HG03066 (cell line): ENCODE measurements at regions not wholly inside any gene's neighbourhood (a gene's known extent, or its start where the extent isn't known, plus 50 kb on each side); places are given as distances from the start of the nearest gene placed in this dataset.
A peak's percentile ranks its signal among the peaks of the same experiment; 100 is the strongest.

Experiments
- ATAC-seq: cut with Tn5 transposase; IDR thresholded peaks from one replicate; pipeline ENCODE4 v1.9.1; 2021; ENCODE audit warnings: low read depth; ENCODE audit not compliant: unreplicated experiment

- ATAC-seq, result no peak
These were observed 372.6 kb upstream of the PLXNA2 start for GRCh38 chr1:208616776-208617175.

DNA sequence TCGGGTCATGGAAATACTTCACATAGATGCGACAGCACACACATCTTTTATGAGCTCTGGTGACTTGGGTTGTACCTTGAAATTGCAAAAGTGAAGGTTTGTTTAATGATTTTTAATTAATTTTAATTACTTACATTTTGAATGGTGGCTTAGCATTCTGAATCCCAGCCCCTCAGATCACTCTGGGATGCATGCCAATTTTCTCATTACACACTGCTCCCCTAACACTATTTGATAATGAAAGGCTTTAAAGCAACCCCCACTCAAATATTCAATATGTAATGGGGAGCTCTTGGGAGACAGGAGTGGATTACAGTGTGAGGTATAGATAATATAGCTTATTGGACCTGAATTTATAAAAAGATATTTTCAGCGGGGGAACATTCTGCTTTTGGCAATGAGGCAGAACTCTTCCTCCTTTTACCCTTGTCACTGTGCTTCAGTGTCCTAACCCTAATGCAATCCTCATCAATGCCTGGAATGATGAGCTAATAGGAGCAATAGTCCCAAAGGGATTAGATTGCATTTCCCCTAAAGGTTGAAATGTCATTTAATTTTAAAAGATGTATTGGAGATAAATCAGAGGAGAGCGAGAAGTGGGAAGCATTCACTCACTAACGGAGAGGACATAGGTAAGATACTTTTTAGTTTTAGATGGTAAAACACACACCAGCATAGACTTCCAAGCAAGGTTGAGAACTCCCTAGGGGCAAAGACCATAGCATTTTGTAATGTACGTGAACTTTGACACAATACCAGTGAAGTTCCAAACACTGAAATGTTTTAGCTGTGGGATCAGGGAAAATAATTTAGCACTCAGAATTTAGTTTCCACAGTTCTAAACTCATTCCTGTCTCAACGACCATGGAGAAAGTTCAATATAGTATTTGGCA lies 384.1 kb upstream of the PLXNA2 start:
- no peak for ATAC-seq

- ATAC-seq, result no peak
These were observed 386.9 kb upstream of the PLXNA2 start for GRCh38 chr1:208631092-208631491.

GRCh38 chr1:208631506-208631905 lies 387.3 kb upstream of the PLXNA2 start:
- ATAC-seq, result no peak

DNA sequence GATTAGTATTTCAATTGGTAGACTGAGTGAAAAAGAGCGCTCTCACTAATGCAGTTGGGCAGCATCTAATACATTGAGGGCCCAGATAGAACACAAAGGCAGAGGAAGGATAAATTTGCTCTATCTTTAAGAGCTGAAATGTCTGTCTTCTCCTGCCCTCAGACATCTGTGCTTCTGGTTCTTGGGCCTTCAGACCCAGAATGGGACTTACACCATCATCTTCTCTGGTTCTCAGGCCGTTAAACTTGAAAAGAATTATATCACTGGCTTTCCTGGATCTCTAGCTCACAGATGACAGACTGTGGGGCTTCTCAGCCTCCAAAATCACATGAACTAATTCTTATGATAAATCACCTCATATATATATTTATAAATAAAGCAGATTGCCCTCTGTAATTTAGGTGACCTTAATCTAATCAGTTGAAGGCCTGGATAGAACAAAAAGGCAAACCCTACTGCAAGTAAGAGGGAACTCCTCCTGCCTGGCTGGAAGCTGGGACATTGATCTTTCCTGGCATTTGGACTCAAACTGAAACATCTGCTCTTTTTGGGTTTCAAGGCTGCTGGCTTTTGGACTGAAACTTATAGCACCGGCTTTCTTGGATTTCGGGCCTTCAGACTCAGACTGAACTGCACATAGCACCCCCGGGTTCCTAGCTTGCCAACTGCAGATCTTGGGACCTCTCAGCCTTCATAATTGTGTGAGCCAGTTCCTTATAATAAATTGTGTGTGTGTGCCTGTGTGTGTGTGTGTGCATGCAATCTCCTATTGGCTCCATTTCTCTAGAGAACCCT lies 390.4 kb upstream of the PLXNA2 start:
- ATAC-seq, result no peak

DNA sequence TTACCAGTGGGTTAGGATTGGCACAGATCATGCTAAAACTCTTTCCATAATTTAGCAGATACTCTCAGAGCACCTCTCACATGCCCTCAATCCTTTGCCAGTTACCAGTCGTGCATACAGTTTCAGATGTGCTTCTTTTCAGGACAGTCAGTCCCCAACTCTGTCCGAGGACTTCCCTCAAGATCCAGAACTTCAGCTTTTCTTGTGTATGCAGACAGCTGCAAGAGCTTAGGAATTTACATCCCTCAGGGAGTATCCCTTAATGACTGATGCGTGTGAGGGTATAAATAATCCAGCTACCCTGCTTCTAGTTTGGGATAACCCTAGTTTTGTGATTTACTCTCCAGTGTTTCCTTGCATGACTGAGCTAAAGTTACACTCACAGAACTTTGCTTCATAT lies 393.0 kb upstream of the PLXNA2 start:
- no peak for ATAC-seq

GRCh38 chr1:208639382-208639781 lies 395.2 kb upstream of the PLXNA2 start:
- no peak for ATAC-seq

- ATAC-seq, result no peak
These were observed 396.1 kb upstream of the PLXNA2 start for GRCh38 chr1:208640295-208640694.

- ATAC-seq, result no peak
These were observed 397.5 kb upstream of the PLXNA2 start for GRCh38 chr1:208641579-208642280.

GRCh38 chr1:208643005-208643597 lies 398.9 kb upstream of the PLXNA2 start:
- no peak for ATAC-seq

DNA sequence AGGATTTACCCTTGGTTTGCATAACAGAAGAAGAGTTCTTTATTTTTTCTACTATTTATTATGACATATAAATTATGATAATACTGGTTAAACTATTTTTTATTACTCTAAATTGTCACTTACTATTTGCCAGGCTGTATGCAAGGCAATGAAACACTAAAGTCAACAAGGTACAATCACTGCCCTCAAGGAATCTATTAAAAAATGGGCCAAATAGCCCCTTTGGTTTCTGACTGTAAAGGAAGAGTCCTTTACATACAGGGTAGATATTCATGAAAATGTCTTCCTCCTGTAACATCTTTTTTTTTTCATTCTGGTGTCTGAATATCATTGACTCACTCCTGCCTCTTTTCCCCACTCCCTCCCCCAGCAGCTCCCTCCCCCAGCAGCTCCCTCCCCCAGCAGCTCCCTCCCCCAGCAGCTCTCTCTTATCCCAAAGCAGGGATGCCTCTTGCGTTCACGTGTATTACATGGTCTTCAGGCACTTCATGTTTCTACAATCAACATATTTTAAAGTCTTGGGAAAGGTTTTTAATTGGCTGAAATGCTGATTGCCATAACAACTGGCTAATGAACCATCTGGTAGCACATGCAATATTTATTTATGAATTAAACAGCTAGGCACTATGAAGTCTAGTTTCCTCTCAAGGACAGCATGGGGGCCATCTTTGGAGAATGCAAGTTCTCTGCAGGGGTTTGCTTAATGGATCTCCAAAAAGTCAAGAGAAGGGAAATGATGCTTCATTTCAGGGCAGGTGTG lies 400.4 kb upstream of the PLXNA2 start:
- no peak for ATAC-seq

GRCh38 chr1:208646431-208646830 lies 402.2 kb upstream of the PLXNA2 start:
- no peak for ATAC-seq

- ATAC-seq, result no peak
These were observed 404.0 kb upstream of the PLXNA2 start for GRCh38 chr1:208648146-208648545.

- ATAC-seq, result peak; percentile 87
These were observed 408.3 kb upstream of the PLXNA2 start for GRCh38 chr1:208652296-208653160.

- no peak for ATAC-seq
These were observed 409.2 kb upstream of the PLXNA2 start for GRCh38 chr1:208653426-208653825.

DNA sequence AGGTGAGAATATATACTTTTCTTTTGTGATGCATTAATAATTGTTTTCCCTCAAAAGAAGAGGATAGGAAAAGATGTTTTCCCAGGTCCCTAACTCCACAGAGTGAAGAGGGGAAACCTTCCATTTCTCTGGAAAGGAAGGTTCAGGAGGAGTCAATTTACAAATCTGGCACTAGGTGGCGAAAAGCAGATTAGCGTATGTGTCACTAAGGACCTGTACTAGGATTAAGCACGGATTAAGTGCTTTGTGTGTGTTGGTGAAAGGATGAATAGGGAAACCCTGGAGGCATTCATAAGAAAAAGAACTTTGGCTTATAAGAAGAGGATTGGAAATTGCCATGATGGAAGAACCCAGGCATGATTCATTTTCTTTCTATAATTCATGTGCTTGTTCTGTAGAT lies 410.1 kb upstream of the PLXNA2 start:
- ATAC-seq, result no peak

GRCh38 chr1:208665936-208666335 lies 421.8 kb upstream of the PLXNA2 start:
- no peak for ATAC-seq

DNA sequence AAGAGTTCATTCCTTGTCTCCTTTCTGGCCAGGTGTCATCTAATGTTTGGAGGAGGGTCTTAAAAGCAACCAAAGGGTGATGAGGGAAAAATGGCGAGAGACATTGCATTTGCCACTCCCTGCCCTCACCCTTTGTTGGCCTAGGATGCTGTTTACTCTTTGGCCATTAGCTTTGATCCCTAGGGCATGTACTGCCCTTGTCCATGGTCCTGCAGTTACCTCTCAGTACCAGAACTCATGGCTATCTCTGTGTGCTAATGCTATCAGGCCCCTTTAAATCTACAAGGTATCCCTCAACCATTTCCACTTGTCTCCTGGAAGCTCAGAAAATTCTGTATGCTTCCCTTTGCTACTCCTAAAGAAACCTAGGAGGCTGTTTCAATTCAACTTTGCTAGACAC lies 424.8 kb upstream of the PLXNA2 start:
- ATAC-seq, result no peak

- no peak for ATAC-seq
These were observed 426.6 kb upstream of the PLXNA2 start for GRCh38 chr1:208670778-208671177.
